ENCODE measurements at regions not wholly inside any gene's neighbourhood (a gene's known extent, or its start where the extent isn't known, plus 50 kb on each side); places are given as distances from the start of the nearest gene placed in this dataset.

- H3K36me3 ChIP-seq (ENCODE audit: control insufficient read depth in 1 of 2, insufficient read depth in 2 of 2, low read length in 2 of 2) = no peaks in the 10 kb centered on the region
- no peaks in the 10 kb centered on the region for H3K27me3 ChIP-seq (ENCODE audit: low read depth, low read length)
- no peak overlapping the region for H3K27ac ChIP-seq (ENCODE audit: low read length)
- H3K4me1 ChIP-seq (ENCODE audit: control insufficient read depth in 1 of 2, insufficient read depth in 2 of 2, low read length in 2 of 2) = no peaks in the 10 kb centered on the region
- H3K4me3 ChIP-seq (ENCODE audit: low read depth in 1 of 2, low read length in 2 of 2) = no peak overlapping the region
- no peaks in the 10 kb centered on the region for H3K9me3 ChIP-seq (ENCODE audit: control insufficient read depth in 1 of 2, low read length in 2 of 2)
Observed at GRCh38 chr17:52336796-52337195, 178.3 kb upstream of the CA10 start.

GRCh38 chr17:52306314-52306713 is 147.8 kb upstream of the CA10 start:
- Histone ChIP-seq H3K36me3 (ENCODE audit: control insufficient read depth in 1 of 2, insufficient read depth in 2 of 2, low read length in 2 of 2) (no peaks in the 10 kb centered on the region), H3K9me3 (ENCODE audit: control insufficient read depth in 1 of 2, low read length in 2 of 2) (no peaks in the 10 kb centered on the region), H3K27ac (ENCODE audit: low read length) (no peak overlapping the region), H3K4me1 (ENCODE audit: control insufficient read depth in 1 of 2, insufficient read depth in 2 of 2, low read length in 2 of 2) (no peaks in the 10 kb centered on the region), H3K4me3 (ENCODE audit: low read depth in 1 of 2, low read length in 2 of 2) (no peak overlapping the region), H3K27me3 (ENCODE audit: low read depth, low read length) (no peaks in the 10 kb centered on the region)

GRCh38 chr17:52298881-52299280 is 140.4 kb upstream of the CA10 start:
- Histone ChIP-seq H3K9me3 (ENCODE audit: control insufficient read depth in 1 of 2, low read length in 2 of 2) (no peaks in the 10 kb centered on the region), H3K27me3 (ENCODE audit: low read depth, low read length) (no peaks in the 10 kb centered on the region), H3K4me1 (ENCODE audit: control insufficient read depth in 1 of 2, insufficient read depth in 2 of 2, low read length in 2 of 2) (no peaks in the 10 kb centered on the region), H3K4me3 (ENCODE audit: low read depth in 1 of 2, low read length in 2 of 2) (no peak overlapping the region), H3K27ac (ENCODE audit: low read length) (no peak overlapping the region), H3K36me3 (ENCODE audit: control insufficient read depth in 1 of 2, insufficient read depth in 2 of 2, low read length in 2 of 2) (no peaks in the 10 kb centered on the region)

DNA sequence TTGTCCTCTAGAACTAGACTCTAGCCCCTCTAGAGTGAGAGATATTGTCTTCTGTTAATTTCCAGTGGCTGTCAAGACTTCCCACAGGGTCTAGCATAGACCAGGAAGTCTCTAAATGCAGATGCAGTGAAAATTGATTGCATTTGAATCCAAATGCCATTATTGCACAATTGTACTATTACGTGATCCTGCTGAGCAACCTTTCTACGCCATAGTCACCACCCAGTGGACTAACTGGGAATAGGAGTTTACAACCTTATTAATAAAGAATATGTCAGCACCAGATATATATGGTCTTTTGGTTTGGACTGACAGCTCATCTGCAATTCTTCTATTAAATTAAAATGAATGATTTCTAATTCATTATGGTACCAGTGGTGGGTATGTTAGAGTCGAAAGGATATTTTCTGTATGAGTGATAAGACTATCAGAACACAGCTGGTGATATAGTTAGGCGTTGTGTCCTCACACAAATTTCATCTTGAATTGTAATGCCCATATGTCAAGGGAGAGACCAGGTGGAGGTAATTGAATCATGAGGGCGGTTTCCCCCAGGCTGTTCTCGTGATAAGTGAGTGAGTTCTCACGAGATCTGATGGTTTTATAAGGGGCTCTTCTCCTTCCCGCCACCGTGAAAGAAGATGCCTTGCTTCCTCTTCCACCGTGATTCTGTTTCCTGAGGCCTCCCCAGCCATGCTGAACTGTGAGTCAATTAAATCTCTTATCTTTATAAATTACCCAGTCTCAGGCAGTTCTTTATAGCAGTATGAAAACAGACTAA is 138.9 kb upstream of the CA10 start:
- Histone ChIP-seq H3K27me3 (ENCODE audit: low read depth, low read length) (no peaks in the 10 kb centered on the region), H3K4me1 (ENCODE audit: control insufficient read depth in 1 of 2, insufficient read depth in 2 of 2, low read length in 2 of 2) (no peaks in the 10 kb centered on the region), H3K4me3 (ENCODE audit: low read depth in 1 of 2, low read length in 2 of 2) (no peak overlapping the region), H3K27ac (ENCODE audit: low read length) (no peak overlapping the region), H3K36me3 (ENCODE audit: control insufficient read depth in 1 of 2, insufficient read depth in 2 of 2, low read length in 2 of 2) (no peaks in the 10 kb centered on the region), H3K9me3 (ENCODE audit: control insufficient read depth in 1 of 2, low read length in 2 of 2) (no peaks in the 10 kb centered on the region)

GRCh38 chr17:52294301-52294700 is 135.8 kb upstream of the CA10 start:
- H3K36me3 ChIP-seq (ENCODE audit: control insufficient read depth in 1 of 2, insufficient read depth in 2 of 2, low read length in 2 of 2) = no peaks in the 10 kb centered on the region

DNA sequence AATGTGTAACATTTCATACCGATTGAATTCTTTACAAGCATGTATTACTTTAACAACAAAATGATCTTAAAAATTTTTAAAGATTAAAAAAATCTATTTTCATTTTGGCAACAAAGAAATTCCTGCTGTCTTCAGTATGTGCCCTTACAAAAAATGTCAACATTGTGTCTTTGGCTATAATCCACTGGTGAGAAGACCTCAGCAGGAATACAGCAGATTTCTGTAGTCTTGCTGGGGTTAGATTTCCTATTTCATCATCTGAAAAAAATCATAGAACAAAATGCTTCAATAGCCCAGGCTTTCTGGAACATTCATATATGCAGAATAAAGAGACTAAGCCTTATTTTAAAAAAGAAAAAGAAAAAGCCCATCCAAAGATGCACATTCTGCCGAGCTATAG is 129.1 kb upstream of the CA10 start:
- Histone ChIP-seq H3K4me1 (ENCODE audit: control insufficient read depth in 1 of 2, insufficient read depth in 2 of 2, low read length in 2 of 2) (no peaks in the 10 kb centered on the region), H3K4me3 (ENCODE audit: low read depth in 1 of 2, low read length in 2 of 2) (no peak overlapping the region), H3K36me3 (ENCODE audit: control insufficient read depth in 1 of 2, insufficient read depth in 2 of 2, low read length in 2 of 2) (no peaks in the 10 kb centered on the region), H3K27me3 (ENCODE audit: low read depth, low read length) (no peaks in the 10 kb centered on the region), H3K9me3 (ENCODE audit: control insufficient read depth in 1 of 2, low read length in 2 of 2) (no peaks in the 10 kb centered on the region), H3K27ac (ENCODE audit: low read length) (no peak overlapping the region)

More at GRCh38 chr17:52294301-52294700, 135.8 kb upstream of the CA10 start:
- H3K9me3 ChIP-seq (ENCODE audit: control insufficient read depth in 1 of 2, low read length in 2 of 2) = no peaks in the 10 kb centered on the region
- no peaks in the 10 kb centered on the region for H3K4me1 ChIP-seq (ENCODE audit: control insufficient read depth in 1 of 2, insufficient read depth in 2 of 2, low read length in 2 of 2)
- H3K4me3 ChIP-seq (ENCODE audit: low read depth in 1 of 2, low read length in 2 of 2) = no peak overlapping the region
- no peak overlapping the region for H3K27ac ChIP-seq (ENCODE audit: low read length)
- no peaks in the 10 kb centered on the region for H3K27me3 ChIP-seq (ENCODE audit: low read depth, low read length)

DNA sequence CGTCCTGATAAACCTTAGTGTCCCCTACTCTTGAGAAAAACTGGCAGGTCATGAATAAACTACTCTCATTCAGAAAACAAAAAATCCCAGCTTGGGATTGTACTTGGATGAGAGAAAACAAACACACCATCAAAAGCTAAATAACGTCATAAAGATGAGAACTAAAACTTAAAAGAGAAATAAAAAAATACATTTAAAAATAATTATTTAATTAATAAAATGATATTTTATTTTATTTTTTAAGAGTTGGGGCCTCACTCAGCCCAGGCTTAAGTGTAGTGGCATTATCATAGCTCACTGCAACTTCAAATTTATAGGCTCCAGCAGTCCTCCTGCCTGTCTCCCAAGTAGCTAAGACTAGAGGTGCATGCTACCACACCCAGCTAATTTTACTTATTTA is 125.4 kb upstream of the CA10 start:
- Histone ChIP-seq H3K36me3 (ENCODE audit: control insufficient read depth in 1 of 2, insufficient read depth in 2 of 2, low read length in 2 of 2) (no peaks in the 10 kb centered on the region), H3K9me3 (ENCODE audit: control insufficient read depth in 1 of 2, low read length in 2 of 2) (no peaks in the 10 kb centered on the region), H3K4me1 (ENCODE audit: control insufficient read depth in 1 of 2, insufficient read depth in 2 of 2, low read length in 2 of 2) (no peaks in the 10 kb centered on the region), H3K27me3 (ENCODE audit: low read depth, low read length) (no peaks in the 10 kb centered on the region), H3K4me3 (ENCODE audit: low read depth in 1 of 2, low read length in 2 of 2) (no peak overlapping the region), H3K27ac (ENCODE audit: low read length) (no peak overlapping the region)

- H3K4me1 ChIP-seq (ENCODE audit: control insufficient read depth in 1 of 2, insufficient read depth in 2 of 2, low read length in 2 of 2) = no peaks in the 10 kb centered on the region
- no peaks in the 10 kb centered on the region for H3K36me3 ChIP-seq (ENCODE audit: control insufficient read depth in 1 of 2, insufficient read depth in 2 of 2, low read length in 2 of 2)
- H3K9me3 ChIP-seq (ENCODE audit: control insufficient read depth in 1 of 2, low read length in 2 of 2) = no peaks in the 10 kb centered on the region
- H3K27me3 ChIP-seq (ENCODE audit: low read depth, low read length) = no peaks in the 10 kb centered on the region
- no peak overlapping the region for H3K27ac ChIP-seq (ENCODE audit: low read length)
- no peak overlapping the region for H3K4me3 ChIP-seq (ENCODE audit: low read depth in 1 of 2, low read length in 2 of 2)
Observed at GRCh38 chr17:52276381-52277008, 118.0 kb upstream of the CA10 start.

DNA sequence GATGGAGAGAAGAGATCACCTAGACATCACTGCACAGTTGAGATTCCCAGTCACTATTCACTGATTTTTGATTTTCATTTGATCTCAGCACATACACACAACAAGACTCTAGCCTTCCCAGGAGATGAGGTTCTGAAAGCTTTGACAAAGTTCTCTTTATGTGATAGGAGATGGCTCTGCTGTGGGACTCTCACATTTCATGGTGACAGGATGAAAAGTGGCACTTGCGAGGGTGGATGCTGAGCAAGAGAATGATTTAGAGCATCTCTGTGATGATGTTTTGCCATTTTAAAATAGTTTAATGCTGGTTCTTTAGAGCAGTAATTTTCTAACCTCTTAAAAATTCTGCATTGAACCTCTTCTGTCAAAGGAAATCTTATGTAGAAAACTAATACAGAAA is 113.3 kb upstream of the CA10 start:
- Histone ChIP-seq H3K9me3 (ENCODE audit: control insufficient read depth in 1 of 2, low read length in 2 of 2) (no peaks in the 10 kb centered on the region), H3K4me1 (ENCODE audit: control insufficient read depth in 1 of 2, insufficient read depth in 2 of 2, low read length in 2 of 2) (no peaks in the 10 kb centered on the region), H3K4me3 (ENCODE audit: low read depth in 1 of 2, low read length in 2 of 2) (no peak overlapping the region), H3K27ac (ENCODE audit: low read length) (no peak overlapping the region), H3K36me3 (ENCODE audit: control insufficient read depth in 1 of 2, insufficient read depth in 2 of 2, low read length in 2 of 2) (no peaks in the 10 kb centered on the region), H3K27me3 (ENCODE audit: low read depth, low read length) (no peaks in the 10 kb centered on the region)

GRCh38 chr17:52255347-52255746 is 96.8 kb upstream of the CA10 start:
- Histone ChIP-seq H3K27me3 (ENCODE audit: low read depth, low read length) (no peaks in the 10 kb centered on the region), H3K36me3 (ENCODE audit: control insufficient read depth in 1 of 2, insufficient read depth in 2 of 2, low read length in 2 of 2) (no peaks in the 10 kb centered on the region), H3K4me3 (ENCODE audit: low read depth in 1 of 2, low read length in 2 of 2) (no peak overlapping the region), H3K4me1 (ENCODE audit: control insufficient read depth in 1 of 2, insufficient read depth in 2 of 2, low read length in 2 of 2) (no peaks in the 10 kb centered on the region), H3K27ac (ENCODE audit: low read length) (no peak overlapping the region), H3K9me3 (ENCODE audit: control insufficient read depth in 1 of 2, low read length in 2 of 2) (no peaks in the 10 kb centered on the region)

DNA sequence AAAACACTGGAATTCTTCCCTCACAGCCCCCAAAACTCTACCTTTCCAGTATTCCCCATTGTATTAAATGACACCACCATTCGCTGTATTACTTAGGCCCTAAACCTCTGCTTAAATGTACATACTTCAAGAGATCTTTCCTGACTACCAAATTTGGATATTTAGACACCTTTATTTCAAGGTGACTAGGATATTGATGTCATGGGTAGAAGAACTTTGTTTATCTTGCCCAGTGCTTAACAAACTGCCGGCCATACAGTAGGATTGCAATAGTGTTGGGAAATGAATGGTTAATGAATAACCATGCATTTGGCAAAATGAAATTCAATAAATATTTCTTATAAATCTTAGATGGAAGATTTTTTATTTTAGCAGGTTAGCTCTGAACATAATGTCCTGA is 86.2 kb upstream of the CA10 start:
- H3K4me3 ChIP-seq (ENCODE audit: low read depth in 1 of 2, low read length in 2 of 2) = no peak overlapping the region
- H3K27ac ChIP-seq (ENCODE audit: low read length) = no peak overlapping the region
- H3K36me3 ChIP-seq (ENCODE audit: control insufficient read depth in 1 of 2, insufficient read depth in 2 of 2, low read length in 2 of 2) = no peaks in the 10 kb centered on the region
- H3K4me1 ChIP-seq (ENCODE audit: control insufficient read depth in 1 of 2, insufficient read depth in 2 of 2, low read length in 2 of 2) = no peaks in the 10 kb centered on the region
- no peaks in the 10 kb centered on the region for H3K27me3 ChIP-seq (ENCODE audit: low read depth, low read length)
- no peaks in the 10 kb centered on the region for H3K9me3 ChIP-seq (ENCODE audit: control insufficient read depth in 1 of 2, low read length in 2 of 2)

DNA sequence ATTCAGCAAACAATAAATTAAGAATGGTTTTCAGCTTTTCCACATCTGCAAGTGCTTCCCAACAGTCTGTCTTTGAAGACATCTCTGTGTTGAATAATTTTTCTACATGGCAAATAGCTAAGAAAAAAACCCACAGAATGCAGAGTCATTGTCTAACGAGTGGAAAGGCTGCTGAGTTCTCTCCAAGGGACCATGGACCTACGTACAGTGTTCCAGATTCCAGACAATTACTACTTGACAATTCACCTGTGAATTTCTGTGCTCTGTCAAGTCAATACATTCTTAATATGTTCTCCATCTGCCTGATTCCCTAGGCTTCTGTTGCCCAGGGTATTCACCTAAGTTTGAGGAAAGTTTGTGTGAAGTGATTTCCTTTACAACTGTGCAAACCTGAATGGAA is 83.8 kb upstream of the CA10 start:
- H3K4me3 ChIP-seq (ENCODE audit: low read depth in 1 of 2, low read length in 2 of 2) = no peak overlapping the region
- H3K27me3 ChIP-seq (ENCODE audit: low read depth, low read length) = no peaks in the 10 kb centered on the region
- no peak overlapping the region for H3K27ac ChIP-seq (ENCODE audit: low read length)
- no peaks in the 10 kb centered on the region for H3K9me3 ChIP-seq (ENCODE audit: control insufficient read depth in 1 of 2, low read length in 2 of 2)
- no peaks in the 10 kb centered on the region for H3K4me1 ChIP-seq (ENCODE audit: control insufficient read depth in 1 of 2, insufficient read depth in 2 of 2, low read length in 2 of 2)
- no peaks in the 10 kb centered on the region for H3K36me3 ChIP-seq (ENCODE audit: control insufficient read depth in 1 of 2, insufficient read depth in 2 of 2, low read length in 2 of 2)
